ENCODE measurements at regions not wholly inside any gene's neighbourhood (a gene's known extent, or its start where the extent isn't known, plus 50 kb on each side); places are given as distances from the start of the nearest gene placed in this dataset.
"Not testable (repeated sequence)": the region's sequence is repeated elsewhere in the genome, so short reads cannot be mapped to it uniquely, and the experiment has no call there.

- Mint-ChIP-seq H3K36me3 (no peaks in the 10 kb centered on the region), H3K4me3 (no peak overlapping the region), H3K27me3 (no peaks in the 10 kb centered on the region), H3K9me3 (no peaks in the 10 kb centered on the region), H3K27ac (no peak overlapping the region), H3K4me1 (ENCODE audit: unreplicated experiment) (no peaks in the 10 kb centered on the region)
- DNase-seq (ENCODE audit: extremely low spot score, unreplicated experiment), result no peak
- no peak for TF ChIP-seq CTCF (conservative IDR thresholded peaks at IDR 0.05)
These were observed 399.2 kb downstream of the TENT5A start for GRCh38 chr6:81353262-81353661.

- not testable (repeated sequence) for H3K4me3 Mint-ChIP-seq; H3K4me1 Mint-ChIP-seq (ENCODE audit: unreplicated experiment); H3K9me3 Mint-ChIP-seq; DNase-seq (ENCODE audit: extremely low spot score, unreplicated experiment); H3K27ac Mint-ChIP-seq; H3K27me3 Mint-ChIP-seq; H3K36me3 Mint-ChIP-seq
These were observed 408.5 kb downstream of the TENT5A start for GRCh38 chr6:81344026-81344425.

GRCh38 chr6:81340946-81341345 is 411.5 kb downstream of the TENT5A start:
- Mint-ChIP-seq H3K4me3 (no peak overlapping the region), H3K9me3 (peaks cover 4% of the 10 kb centered on the region), H3K27ac (no peak overlapping the region), H3K36me3 (no peaks in the 10 kb centered on the region), H3K4me1 (ENCODE audit: unreplicated experiment) (no peaks in the 10 kb centered on the region), H3K27me3 (no peaks in the 10 kb centered on the region)
- no peak for TF ChIP-seq CTCF (conservative IDR thresholded peaks at IDR 0.05)
- DNase-seq (ENCODE audit: extremely low spot score, unreplicated experiment), result no peak

DNA sequence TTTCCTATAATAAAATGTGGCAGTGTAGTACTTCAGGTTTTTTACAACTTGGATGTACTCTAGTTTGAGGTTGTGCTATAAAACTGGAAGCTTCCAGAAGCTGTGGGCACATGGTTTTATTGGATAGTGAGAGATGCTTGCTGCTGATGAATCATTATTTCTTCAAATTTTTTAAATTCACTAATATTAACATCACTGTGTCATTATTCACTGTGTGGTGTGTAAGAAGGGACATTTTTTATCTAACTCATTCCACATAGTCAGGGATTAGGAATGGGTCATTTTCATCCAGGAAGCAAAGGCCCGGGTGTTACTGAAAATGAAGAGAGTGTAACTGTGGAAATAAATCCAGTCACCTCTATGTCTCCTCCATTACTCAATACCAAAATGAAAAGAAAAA is 421.0 kb downstream of the TENT5A start:
- no peaks in the 10 kb centered on the region for H3K36me3 Mint-ChIP-seq

GRCh38 chr6:81328700-81329099 is 423.8 kb downstream of the TENT5A start:
- Mint-ChIP-seq H3K27me3 (no peaks in the 10 kb centered on the region), H3K4me1 (ENCODE audit: unreplicated experiment) (no peaks in the 10 kb centered on the region), H3K36me3 (no peaks in the 10 kb centered on the region), H3K9me3 (no peaks in the 10 kb centered on the region), H3K4me3 (no peak overlapping the region), H3K27ac (no peak overlapping the region)
- no peak for DNase-seq (ENCODE audit: extremely low spot score, unreplicated experiment)
- TF ChIP-seq CTCF (conservative IDR thresholded peaks at IDR 0.05), result no peak

More for the DNA sequence above, 421.0 kb downstream of the TENT5A start:
- no peak for DNase-seq (ENCODE audit: extremely low spot score, unreplicated experiment)
- H3K27me3 Mint-ChIP-seq, result no peaks in the 10 kb centered on the region
- no peaks in the 10 kb centered on the region for H3K4me1 Mint-ChIP-seq (ENCODE audit: unreplicated experiment)
- TF ChIP-seq CTCF (conservative IDR thresholded peaks at IDR 0.05), result no peak
- no peaks in the 10 kb centered on the region for H3K9me3 Mint-ChIP-seq
- no peak overlapping the region for H3K4me3 Mint-ChIP-seq
- H3K27ac Mint-ChIP-seq, result no peak overlapping the region

DNA sequence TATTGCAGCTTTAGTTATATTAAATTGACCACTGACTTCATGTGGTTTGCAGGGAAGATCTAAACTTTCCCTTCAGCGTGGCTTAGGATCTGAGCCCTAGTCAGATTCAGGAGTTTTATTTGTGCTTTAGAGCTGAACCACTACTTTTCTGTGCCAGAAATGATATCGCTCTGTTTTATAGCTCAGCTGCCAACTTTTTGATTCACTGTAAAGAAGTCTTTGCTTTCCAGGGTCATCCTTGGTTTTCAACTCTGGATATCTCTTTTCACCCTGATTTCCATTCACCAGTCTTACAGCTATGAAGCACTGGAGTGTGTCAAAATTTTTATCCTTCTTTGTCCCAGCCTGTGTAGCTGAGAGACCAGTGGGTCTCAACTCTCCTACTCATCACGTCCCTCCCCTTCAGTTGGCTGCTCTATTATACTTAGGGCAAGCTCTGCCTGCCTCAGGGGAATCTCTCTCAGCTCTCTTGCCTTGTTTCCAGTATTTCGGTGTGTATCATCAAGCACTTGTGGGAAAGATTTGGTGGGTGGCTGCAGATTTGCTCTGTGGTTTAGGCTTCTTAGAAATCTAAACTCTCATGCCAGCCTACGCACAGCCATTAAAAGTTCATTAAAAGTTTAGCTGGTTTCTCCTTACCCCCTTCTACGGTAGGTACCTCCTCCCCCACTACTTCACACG is 425.5 kb downstream of the TENT5A start:
- DNase-seq (ENCODE audit: extremely low spot score, unreplicated experiment), result no peak
- Mint-ChIP-seq H3K4me1 (ENCODE audit: unreplicated experiment) (no peaks in the 10 kb centered on the region), H3K9me3 (no peaks in the 10 kb centered on the region), H3K4me3 (no peak overlapping the region), H3K27ac (no peak overlapping the region), H3K36me3 (no peaks in the 10 kb centered on the region), H3K27me3 (no peaks in the 10 kb centered on the region)
- no peak for TF ChIP-seq CTCF (conservative IDR thresholded peaks at IDR 0.05)
